HL-60/S4 treated with phorbol 12-myristate 13-acetate at 8.2 ng/mL for 4 days and 3 days (cell line): ENCODE measurements at regions not wholly inside any gene's neighbourhood (a gene's known extent, or its start where the extent isn't known, plus 50 kb on each side); places are given as distances from the start of the nearest gene placed in this dataset.
"Not testable (repeated sequence)": the region's sequence is repeated elsewhere in the genome, so short reads cannot be mapped to it uniquely, and the experiment has no call there.

Source experiments
- in situ Hi-C: fragments of 300-500 bp; cut with MboI; formaldehyde crosslinking; loops from 2 replicates; pipeline ENCODE4 v1.15.0; 2022; ENCODE audit warnings: low sequenced_read_pairs

DNA sequence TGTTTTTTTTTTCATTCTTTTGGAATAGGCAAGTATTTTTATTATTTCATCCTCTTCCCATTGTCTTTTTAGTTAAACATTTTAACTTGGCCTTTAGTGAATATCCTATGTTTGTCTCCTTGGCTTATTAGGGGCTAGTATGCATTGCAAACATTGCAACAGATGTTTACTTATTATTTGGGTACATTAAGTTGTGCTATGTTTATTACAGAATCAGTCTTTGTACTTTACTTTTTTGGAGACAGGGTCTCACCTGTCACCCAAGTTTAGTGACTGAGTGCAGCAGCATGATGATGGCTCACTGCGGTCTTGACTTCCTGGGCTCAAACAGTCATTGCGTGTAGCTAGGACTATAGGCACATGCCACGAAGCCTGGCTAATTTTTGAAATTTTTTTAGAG is 51.1 kb upstream of the NUDT6 start:
- in situ Hi-C loops: no loop called here

DNA sequence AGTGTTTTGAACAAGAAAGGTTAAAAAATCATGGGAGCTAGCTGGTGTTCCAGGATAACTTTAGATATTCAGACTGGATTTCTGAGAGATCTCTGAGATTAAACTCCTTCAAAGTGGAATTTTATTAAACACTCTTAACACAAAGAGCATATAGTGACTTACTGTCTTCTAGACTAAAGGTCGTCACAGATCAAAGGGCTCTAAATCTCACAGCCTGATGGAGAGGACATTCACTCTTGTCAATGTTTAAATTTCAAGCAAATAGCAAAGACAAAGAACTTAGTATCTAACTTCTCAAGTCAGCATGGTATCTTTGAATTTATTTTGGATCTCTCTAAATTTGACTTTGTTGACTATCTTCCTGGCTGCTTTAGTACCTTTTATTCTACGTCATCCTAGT is 53.7 kb upstream of the NUDT6 start:
- in situ Hi-C loops: no loop called here

DNA sequence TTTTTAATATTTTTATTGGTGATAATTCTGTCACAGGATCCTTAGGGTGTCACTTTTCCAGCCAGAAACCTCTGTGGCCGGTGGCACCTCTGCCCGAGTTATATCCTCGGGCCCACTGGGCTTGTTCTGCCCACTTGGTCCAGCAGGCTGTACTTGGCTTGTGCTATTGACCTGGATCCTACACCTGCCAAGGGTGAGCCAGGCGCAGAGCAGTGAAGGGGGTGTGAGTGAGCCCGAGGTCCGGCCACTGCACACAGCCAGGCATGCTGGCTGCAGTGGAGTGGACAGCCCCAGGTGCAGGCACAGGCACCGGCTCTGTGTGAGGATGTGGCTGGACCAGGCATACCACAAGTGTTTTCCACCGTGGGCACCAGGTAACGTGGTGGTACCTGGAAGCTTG is 54.7 kb upstream of the NUDT6 start:
- in situ Hi-C loops: no loop called here

- in situ Hi-C loops: no loop called here
Observed at GRCh38 chr4:122978109-122978508, 55.7 kb upstream of the NUDT6 start.

GRCh38 chr4:122978789-122979188 is 56.4 kb upstream of the NUDT6 start:
- in situ Hi-C loops: no loop called here

DNA sequence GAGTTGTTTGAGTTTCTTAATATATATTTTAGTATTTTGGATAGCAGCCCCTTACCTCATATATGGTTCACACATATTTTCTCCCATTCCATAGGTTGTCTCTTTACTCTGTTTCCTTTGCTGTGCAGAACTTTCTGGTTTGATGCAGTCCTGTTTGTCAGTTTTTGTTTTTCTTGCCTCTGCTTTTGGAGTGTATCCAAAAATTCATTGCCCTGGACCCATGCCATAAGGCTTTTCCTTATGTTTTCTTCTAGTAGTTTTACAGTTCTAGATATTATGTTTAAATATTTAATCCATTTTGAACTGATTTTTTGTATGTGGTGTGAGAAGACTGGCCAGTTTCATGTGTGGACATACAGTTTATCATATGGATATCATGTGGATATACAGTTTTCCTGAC is 58.5 kb upstream of the NUDT6 start:
- in situ Hi-C loops: no loop called here

DNA sequence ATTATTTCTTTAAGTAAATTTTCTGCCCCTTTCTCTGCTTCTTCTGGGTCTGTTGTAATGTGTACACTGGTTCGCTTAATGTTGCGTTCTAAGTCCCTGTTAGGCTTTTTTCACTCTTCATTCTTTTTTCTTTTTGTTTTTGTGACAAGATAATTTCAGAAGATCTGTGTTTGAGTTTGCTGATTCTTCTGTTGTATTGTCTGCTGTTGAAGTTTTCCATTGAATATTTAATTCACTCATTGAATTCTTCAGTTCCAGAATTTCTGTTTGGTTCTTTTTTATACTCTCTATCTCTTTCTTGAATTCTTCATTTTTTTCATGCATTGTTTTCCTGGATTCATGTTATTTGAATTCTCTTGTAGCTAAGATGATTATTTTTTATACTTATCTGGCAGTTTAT is 66.3 kb upstream of the NUDT6 start:
- in situ Hi-C loops: no loop called here

DNA sequence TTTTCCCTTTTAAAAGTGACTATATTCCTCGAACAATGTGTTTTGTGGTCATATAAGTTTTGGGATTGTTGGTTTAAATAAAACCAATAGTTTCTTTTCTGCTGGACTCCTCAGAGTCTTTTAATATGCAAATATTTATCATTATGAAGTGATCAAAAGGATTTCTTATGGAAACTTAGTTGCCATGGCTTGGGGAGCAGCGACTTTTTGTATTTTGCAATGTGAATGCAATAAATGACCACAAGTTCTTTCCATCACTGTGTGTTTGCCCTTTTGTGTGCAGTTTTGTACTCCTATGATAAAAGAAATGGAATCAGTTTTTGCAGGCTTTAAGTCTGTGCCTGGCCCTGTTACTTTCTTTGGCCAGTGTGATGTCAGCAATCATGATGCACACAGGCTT is 68.5 kb upstream of the NUDT6 start:
- in situ Hi-C loops: no loop called here

- in situ Hi-C loops: no loop called here
Observed at GRCh38 chr4:122992057-122992456, 69.7 kb upstream of the NUDT6 start.

DNA sequence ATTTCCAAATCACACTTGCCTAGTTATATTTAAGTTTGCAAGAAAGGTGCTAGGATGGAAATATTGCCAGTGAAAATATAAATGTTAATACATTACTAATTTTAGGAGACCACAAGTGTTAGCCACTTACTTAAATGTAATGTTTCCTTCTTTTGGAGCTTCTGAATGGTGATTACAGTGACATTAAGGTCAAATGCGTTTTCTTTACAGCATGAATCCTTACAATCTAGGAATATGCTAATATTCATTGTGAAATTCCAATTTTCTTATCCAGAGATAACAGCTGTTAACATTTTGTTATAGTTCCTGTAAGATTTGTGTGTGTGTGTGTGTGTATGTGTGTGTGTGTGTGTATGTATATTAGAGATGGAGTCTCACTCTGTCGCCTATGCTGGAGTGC is 70.2 kb upstream of the NUDT6 start:
- in situ Hi-C loops: no loop called here

DNA sequence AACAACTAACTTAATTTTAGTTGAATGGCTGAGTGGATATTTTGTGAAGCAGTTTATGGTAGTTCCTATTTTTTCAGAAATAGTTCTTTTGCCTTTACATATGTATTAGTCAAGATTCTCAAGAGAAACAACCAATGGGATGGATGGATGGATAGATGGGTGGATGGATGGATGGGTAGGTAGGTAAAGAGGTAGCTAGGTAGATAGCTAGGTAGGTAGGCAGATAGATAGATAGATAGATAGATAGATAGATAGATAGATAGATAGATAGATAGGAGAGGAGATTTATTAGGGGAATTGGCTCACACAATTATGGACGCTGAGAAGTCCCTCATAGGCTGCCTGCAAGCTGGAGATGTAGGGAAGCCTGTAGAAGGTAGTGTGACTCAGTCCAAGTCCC is 74.0 kb upstream of the NUDT6 start:
- in situ Hi-C loops: no loop called here

DNA sequence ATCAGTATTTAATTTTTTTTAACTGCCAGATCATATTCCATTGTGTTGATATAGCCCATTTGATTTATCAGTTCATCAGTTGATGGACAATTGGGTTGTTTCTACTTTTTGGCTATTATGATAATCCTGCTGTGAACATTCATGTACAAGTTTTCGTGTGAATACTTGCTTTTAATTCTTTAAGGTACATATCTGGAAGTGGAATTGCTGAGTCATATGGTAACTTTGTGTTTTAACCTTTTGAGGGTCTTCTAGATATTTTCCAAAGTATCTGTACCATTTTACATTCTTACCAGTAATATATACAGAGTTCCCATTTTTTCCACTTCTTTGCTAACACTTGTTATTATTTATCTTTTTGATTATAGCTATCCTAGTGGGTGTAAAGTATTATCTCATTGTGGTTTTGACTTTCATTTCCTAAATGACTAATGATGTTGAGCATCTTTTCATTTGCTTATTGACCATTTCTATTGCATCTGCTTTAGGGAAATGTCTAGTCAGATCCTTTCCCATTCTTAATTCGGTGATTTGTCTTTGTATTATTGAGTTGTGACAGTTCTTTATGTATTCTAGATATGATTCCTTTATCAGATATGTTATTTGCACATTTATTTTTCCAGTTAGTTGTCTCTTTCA is 75.2 kb upstream of the NUDT6 start:
- in situ Hi-C loops: no loop called here

- in situ Hi-C loops: not testable (repeated sequence)
Observed at GRCh38 chr4:123004079-123004478, 81.7 kb upstream of the NUDT6 start.

DNA sequence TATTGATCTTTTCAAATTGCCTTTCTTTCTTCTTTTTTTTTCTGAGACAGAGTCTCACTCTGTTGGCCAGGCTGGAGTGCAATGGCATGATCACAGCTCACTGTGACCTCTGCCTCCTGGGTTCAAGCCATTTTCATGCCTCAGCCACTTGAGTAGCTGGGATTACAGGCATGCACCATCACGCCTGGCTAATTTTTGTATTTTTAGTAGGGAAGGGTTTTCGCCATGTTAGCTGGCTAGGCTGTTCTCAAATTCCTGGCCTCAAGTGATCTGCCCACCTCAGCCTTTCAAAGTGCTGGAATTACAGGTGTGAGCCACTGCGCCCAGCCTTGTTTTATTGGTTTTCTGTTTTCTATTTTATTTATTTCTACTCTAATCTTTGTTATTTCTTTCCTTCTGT is 82.7 kb upstream of the NUDT6 start:
- in situ Hi-C loops: not testable (repeated sequence)

DNA sequence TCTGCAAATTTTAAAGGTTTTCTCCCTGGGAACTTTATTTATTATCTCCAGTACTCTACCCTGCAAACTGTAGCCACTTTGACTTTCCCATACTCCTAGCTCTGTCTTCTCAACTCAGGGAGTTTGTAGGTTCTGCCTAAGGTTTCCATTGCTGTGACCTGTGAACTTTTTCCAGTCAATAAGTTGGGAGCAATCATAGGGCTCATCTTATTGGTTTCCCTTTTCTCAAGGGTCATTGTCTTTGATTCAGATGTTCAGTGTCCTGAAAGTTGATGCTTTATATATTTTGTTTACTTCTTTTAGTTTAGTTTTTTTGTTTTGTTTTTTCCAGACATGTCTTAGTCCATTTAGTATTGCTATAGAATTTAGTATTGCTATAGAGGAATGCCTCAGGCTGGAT is 85.3 kb upstream of the NUDT6 start:
- in situ Hi-C loops: no loop called here

DNA sequence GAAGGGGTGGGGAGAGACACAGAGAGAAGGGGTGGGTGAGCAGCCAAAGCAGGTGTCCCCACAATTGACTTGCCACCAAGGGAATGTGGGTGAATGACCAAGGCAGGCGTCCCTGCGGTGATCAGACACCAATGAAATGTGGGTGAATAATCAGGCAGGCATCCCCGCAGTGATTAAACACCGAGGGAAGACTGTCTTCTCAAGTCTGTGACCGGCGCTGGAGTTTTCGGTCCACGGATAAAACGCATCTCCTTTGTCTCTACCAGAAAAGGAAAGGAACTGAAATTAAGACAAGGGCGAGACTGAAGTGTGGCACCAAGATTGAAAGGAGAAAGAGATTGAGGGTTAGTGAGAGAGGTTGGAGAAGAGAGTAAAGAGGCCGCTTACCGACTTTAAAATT is 90.0 kb upstream of the NUDT6 start:
- in situ Hi-C loops: not testable (repeated sequence)

- in situ Hi-C loops: no loop called here
Observed at GRCh38 chr4:123014038-123014437, 91.6 kb upstream of the NUDT6 start.

- in situ Hi-C loops: no loop called here
Observed at GRCh38 chr4:123017078-123017477, 94.7 kb upstream of the NUDT6 start.

GRCh38 chr4:123017636-123018395 is 95.4 kb upstream of the NUDT6 start:
- in situ Hi-C loops: no loop called here

GRCh38 chr4:123018396-123018775 is 96.0 kb upstream of the NUDT6 start:
- in situ Hi-C loops: no loop called here

GRCh38 chr4:123020285-123020684 is 97.9 kb upstream of the NUDT6 start:
- in situ Hi-C loops: no loop called here

DNA sequence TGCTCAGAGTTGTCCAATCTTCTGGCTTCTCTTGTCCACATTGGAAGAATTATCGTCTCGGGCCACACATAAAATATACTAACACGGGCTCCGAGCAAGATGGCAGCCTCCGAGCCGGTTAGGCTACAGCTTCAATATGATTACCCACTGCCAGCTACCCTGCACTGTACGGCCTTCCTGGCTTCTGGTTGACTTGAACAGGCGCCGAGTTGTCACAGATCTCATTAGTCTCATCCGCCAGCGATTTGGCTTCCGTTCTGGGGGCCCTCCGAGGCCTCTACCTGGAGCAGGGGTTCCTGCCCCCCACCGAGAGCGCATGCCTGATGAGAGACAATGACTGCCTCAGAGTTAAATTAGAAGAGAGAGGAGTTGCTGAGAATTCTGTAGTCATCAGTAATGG is 101.2 kb upstream of the NUDT6 start:
- in situ Hi-C loops: no loop called here

DNA sequence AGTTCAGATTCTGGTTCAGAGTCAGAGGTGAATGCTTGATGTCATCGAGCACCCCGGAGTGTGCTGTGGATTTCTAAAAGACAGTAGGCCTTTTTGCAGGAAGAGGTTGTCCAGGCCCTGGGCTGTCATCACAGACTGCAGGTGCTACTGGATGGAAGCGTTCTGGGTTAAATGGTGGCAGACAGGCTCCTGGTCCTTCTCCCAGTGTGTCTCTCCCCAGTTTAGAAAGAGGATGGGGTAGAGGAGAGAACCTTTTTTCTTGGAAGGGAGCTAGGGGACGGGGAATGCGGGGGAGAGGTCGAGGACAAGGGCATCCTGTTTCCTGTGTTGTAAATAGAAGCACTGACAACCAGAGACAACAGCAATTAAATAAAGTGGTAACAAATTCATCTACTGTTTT is 102.3 kb upstream of the NUDT6 start:
- in situ Hi-C loops: no loop called here
